ENCODE measurements at regions not wholly inside any gene's neighbourhood (a gene's known extent, or its start where the extent isn't known, plus 50 kb on each side); places are given as distances from the start of the nearest gene placed in this dataset.

- H3K27me3 ChIP-seq (ENCODE audit: control insufficient read depth, insufficient read depth, low read length): no peaks in the 10 kb centered on the region
- ChIA-PET POLR2A (no interaction called here), CTCF (interaction anchor here (0.6 kb wide), 1 partner anchor 449 kb away, joined by 3 read pairs; no protein-coding TSS in a partner anchor)
- H3K4me3 ChIP-seq (ENCODE audit: low read depth, low read length): no peak overlapping the region
- no peak for TF ChIP-seq CTCF (IDR thresholded peaks at IDR 0.05; ENCODE audit: low read depth, low read length)
- no peak for DNase-seq (ENCODE audit: low read depth, low spot score)
- H3K9me3 ChIP-seq (ENCODE audit: control insufficient read depth, insufficient read depth, low read length): peaks cover 7% of the 10 kb centered on the region
- H3K27ac ChIP-seq (ENCODE audit: low read depth, low read length): no peak overlapping the region
Measured at GRCh38 chr6:51450958-51451357, 632.3 kb downstream of the TFAP2B start.

- POLR2A ChIA-PET: no interaction called here
- CTCF ChIA-PET: no interaction called here
- TF ChIP-seq CTCF (IDR thresholded peaks at IDR 0.05; ENCODE audit: low read depth, low read length): no peak
- Histone ChIP-seq H3K9me3 (ENCODE audit: control insufficient read depth, insufficient read depth, low read length) (peaks cover 2% of the 10 kb centered on the region; the same call in 1 of the 2 replicates), H3K27me3 (ENCODE audit: control insufficient read depth, insufficient read depth, low read length) (no peaks in the 10 kb centered on the region), H3K4me3 (ENCODE audit: low read depth, low read length) (no peak overlapping the region), H3K27ac (ENCODE audit: low read depth, low read length) (no peak overlapping the region)
- no peak for DNase-seq (ENCODE audit: low read depth, low spot score)
Measured at GRCh38 chr6:51456282-51456681, 631.1 kb downstream of the PKHD1 start.

GRCh38 chr6:51459958-51460357 is 627.5 kb downstream of the PKHD1 start:
- CTCF ChIA-PET: no interaction called here
- no peaks in the 10 kb centered on the region; the same call in 1 of the 2 replicates for H3K9me3 ChIP-seq (ENCODE audit: control insufficient read depth, insufficient read depth, low read length)
- no peak for TF ChIP-seq CTCF (IDR thresholded peaks at IDR 0.05; ENCODE audit: low read depth, low read length)
- no peak overlapping the region for H3K27ac ChIP-seq (ENCODE audit: low read depth, low read length)
- no peaks in the 10 kb centered on the region for H3K27me3 ChIP-seq (ENCODE audit: control insufficient read depth, insufficient read depth, low read length)
- no peak for DNase-seq (ENCODE audit: low read depth, low spot score)
- POLR2A ChIA-PET: no interaction called here
- no peak overlapping the region for H3K4me3 ChIP-seq (ENCODE audit: low read depth, low read length)

- CTCF ChIA-PET: no interaction called here
- H3K9me3 ChIP-seq (ENCODE audit: control insufficient read depth, insufficient read depth, low read length): peaks cover 5% of the 10 kb centered on the region; the same call in 1 of the 2 replicates
- H3K27ac ChIP-seq (ENCODE audit: low read depth, low read length): no peak overlapping the region
- POLR2A ChIA-PET: no interaction called here
- no peaks in the 10 kb centered on the region for H3K27me3 ChIP-seq (ENCODE audit: control insufficient read depth, insufficient read depth, low read length)
- no peak for DNase-seq (ENCODE audit: low read depth, low spot score)
- TF ChIP-seq CTCF (IDR thresholded peaks at IDR 0.05; ENCODE audit: low read depth, low read length): no peak
- no peak overlapping the region for H3K4me3 ChIP-seq (ENCODE audit: low read depth, low read length)
Measured at GRCh38 chr6:51462896-51463295, 624.5 kb downstream of the PKHD1 start.

- ChIA-PET POLR2A (no interaction called here), CTCF (no interaction called here)
- TF ChIP-seq CTCF (IDR thresholded peaks at IDR 0.05; ENCODE audit: low read depth, low read length): no peak
- no peak for DNase-seq (ENCODE audit: low read depth, low spot score)
- Histone ChIP-seq H3K4me3 (ENCODE audit: low read depth, low read length) (no peak overlapping the region), H3K9me3 (ENCODE audit: control insufficient read depth, insufficient read depth, low read length) (peaks cover 5% of the 10 kb centered on the region; the same call in 1 of the 2 replicates), H3K27ac (ENCODE audit: low read depth, low read length) (no peak overlapping the region), H3K27me3 (ENCODE audit: control insufficient read depth, insufficient read depth, low read length) (no peaks in the 10 kb centered on the region)
Measured at GRCh38 chr6:51463321-51463720, 624.1 kb downstream of the PKHD1 start.

Measured in AG04450 (cell line).